Uterus (tissue), 2 donors: ENCODE measurements at regions not wholly inside any gene's neighbourhood (a gene's known extent, or its start where the extent isn't known, plus 50 kb on each side); places are given as distances from the start of the nearest gene placed in this dataset.

Experiments used
- POLR2A ChIP-seq, 2 donors: fragments of 450-650 bp; IDR thresholded peaks; one replicate each; pipeline ENCODE4 v1.6.1; 2016; ENCODE audit warnings: antibody characterized with exemption in 2 of 2, mild to moderate bottlenecking in 1 of 2, moderate library complexity in 1 of 2
- TF ChIP-seq, protein P1 (sequence below), 4 experiments: fragments of 200-600 bp in 2 of 4; fragments of 450-650 bp in 2 of 4; sonication (generic) in 2 of 4; IDR thresholded peaks; one replicate each; pipeline ENCODE4 v1.5.1; 2016 to 2019; ENCODE audit warnings: antibody characterized with exemption in 4 of 4, mild to moderate bottlenecking in 2 of 4, moderate library complexity in 1 of 4

DNA sequence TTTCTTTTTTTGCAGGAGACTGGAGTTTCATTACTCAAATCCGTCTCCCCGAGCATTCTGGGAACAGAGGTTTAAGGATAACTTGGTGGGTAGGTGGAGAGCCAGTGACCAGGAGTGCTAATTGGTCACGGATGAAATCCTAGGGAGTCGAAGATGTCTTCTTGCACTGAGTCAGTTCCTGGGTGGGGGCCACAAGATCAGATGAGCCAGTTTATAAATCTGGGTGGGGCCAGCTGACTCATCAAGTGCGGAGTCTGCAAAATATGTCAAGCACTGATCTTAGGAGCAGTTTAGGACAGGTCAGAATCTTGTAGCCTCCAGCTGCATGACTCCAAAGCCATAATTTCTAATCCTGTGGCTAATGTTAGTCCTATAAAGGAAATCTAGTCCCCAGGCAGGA lies 741.3 kb downstream of the PCDH7 start:
- TF ChIP-seq, protein P1, sequence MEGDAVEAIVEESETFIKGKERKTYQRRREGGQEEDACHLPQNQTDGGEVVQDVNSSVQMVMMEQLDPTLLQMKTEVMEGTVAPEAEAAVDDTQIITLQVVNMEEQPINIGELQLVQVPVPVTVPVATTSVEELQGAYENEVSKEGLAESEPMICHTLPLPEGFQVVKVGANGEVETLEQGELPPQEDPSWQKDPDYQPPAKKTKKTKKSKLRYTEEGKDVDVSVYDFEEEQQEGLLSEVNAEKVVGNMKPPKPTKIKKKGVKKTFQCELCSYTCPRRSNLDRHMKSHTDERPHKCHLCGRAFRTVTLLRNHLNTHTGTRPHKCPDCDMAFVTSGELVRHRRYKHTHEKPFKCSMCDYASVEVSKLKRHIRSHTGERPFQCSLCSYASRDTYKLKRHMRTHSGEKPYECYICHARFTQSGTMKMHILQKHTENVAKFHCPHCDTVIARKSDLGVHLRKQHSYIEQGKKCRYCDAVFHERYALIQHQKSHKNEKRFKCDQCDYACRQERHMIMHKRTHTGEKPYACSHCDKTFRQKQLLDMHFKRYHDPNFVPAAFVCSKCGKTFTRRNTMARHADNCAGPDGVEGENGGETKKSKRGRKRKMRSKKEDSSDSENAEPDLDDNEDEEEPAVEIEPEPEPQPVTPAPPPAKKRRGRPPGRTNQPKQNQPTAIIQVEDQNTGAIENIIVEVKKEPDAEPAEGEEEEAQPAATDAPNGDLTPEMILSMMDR (IDR thresholded peaks at IDR 0.05): no peak
- TF ChIP-seq POLR2A (IDR thresholded peaks at IDR 0.05): no peak
